ENCODE measurements at regions not wholly inside any gene's neighbourhood (a gene's known extent, or its start where the extent isn't known, plus 50 kb on each side); places are given as distances from the start of the nearest gene placed in this dataset.

- no peak for DNase-seq (ENCODE audit: low read depth, low spot score)
Observed at GRCh38 chr2:145116834-145117725, 597.2 kb upstream of the ZEB2 start.

- DNase-seq (ENCODE audit: low read depth, low spot score): no peak
Observed at GRCh38 chr2:145116056-145116455, 596.1 kb upstream of the ZEB2 start.

GRCh38 chr2:145114726-145115125 is 594.8 kb upstream of the ZEB2 start:
- DNase-seq (ENCODE audit: low read depth, low spot score): no peak

- DNase-seq (ENCODE audit: low read depth, low spot score): no peak
Observed at GRCh38 chr2:145112467-145112866, 592.5 kb upstream of the ZEB2 start.

GRCh38 chr2:145110668-145111356 is 590.9 kb upstream of the ZEB2 start:
- DNase-seq (ENCODE audit: low read depth, low spot score): no peak

- no peak for DNase-seq (ENCODE audit: low read depth, low spot score)
Observed at GRCh38 chr2:145108959-145109710, 589.2 kb upstream of the ZEB2 start.

GRCh38 chr2:145108361-145108778 is 588.5 kb upstream of the ZEB2 start:
- DNase-seq (ENCODE audit: low read depth, low spot score): no peak

- DNase-seq (ENCODE audit: low read depth, low spot score): no peak
Observed at GRCh38 chr2:145106293-145106692, 586.4 kb upstream of the ZEB2 start.

GRCh38 chr2:145102706-145103105 is 582.8 kb upstream of the ZEB2 start:
- DNase-seq (ENCODE audit: low read depth, low spot score): no peak

GRCh38 chr2:145100301-145100700 is 580.4 kb upstream of the ZEB2 start:
- DNase-seq (ENCODE audit: low read depth, low spot score): no peak

GRCh38 chr2:145096582-145096981 is 576.7 kb upstream of the ZEB2 start:
- DNase-seq (ENCODE audit: low read depth, low spot score): no peak

- no peak for DNase-seq (ENCODE audit: low read depth, low spot score)
Observed at GRCh38 chr2:145095641-145096435, 575.9 kb upstream of the ZEB2 start.

- no peak for DNase-seq (ENCODE audit: low read depth, low spot score)
Observed at GRCh38 chr2:145094370-145094769, 574.5 kb upstream of the ZEB2 start.

- DNase-seq (ENCODE audit: low read depth, low spot score): no peak
Observed at GRCh38 chr2:145091967-145092366, 572.0 kb upstream of the ZEB2 start.

GRCh38 chr2:145090841-145091761 is 571.2 kb upstream of the ZEB2 start:
- no peak for DNase-seq (ENCODE audit: low read depth, low spot score)

GRCh38 chr2:145088756-145089155 is 568.8 kb upstream of the ZEB2 start:
- DNase-seq (ENCODE audit: low read depth, low spot score): no peak

GRCh38 chr2:145086910-145087309 is 567.0 kb upstream of the ZEB2 start:
- no peak for DNase-seq (ENCODE audit: low read depth, low spot score)

- no peak for DNase-seq (ENCODE audit: low read depth, low spot score)
Observed at GRCh38 chr2:145085612-145086011, 565.7 kb upstream of the ZEB2 start.

- no peak for DNase-seq (ENCODE audit: low read depth, low spot score)
Observed at GRCh38 chr2:145080426-145080825, 560.5 kb upstream of the ZEB2 start.

- no peak for DNase-seq (ENCODE audit: low read depth, low spot score)
Observed at GRCh38 chr2:145079641-145080040, 559.7 kb upstream of the ZEB2 start.
